Vagina (tissue), 2 donors: ENCODE measurements at regions not wholly inside any gene's neighbourhood (a gene's known extent, or its start where the extent isn't known, plus 50 kb on each side); places are given as distances from the start of the nearest gene placed in this dataset.

ENCODE experiments used
- POLR2A ChIP-seq, 2 donors: fragments of 450-650 bp; IDR thresholded peaks; one replicate each; pipeline ENCODE4 v1.6.1; 2017; ENCODE audit warnings: antibody characterized with exemption in 2 of 2, mild to moderate bottlenecking in 2 of 2, moderate library complexity in 2 of 2
- TF ChIP-seq, protein P1 (sequence below), 3 experiments: fragments of 450-650 bp in 2 of 3; fragments of 200-600 bp in 1 of 3; sonication (generic) in 1 of 3; IDR thresholded peaks; one replicate each; pipeline ENCODE4 v1.5.1; 2017 to 2019; ENCODE audit warnings: antibody characterized with exemption in 3 of 3, mild to moderate bottlenecking in 2 of 3, moderate library complexity in 2 of 3

DNA sequence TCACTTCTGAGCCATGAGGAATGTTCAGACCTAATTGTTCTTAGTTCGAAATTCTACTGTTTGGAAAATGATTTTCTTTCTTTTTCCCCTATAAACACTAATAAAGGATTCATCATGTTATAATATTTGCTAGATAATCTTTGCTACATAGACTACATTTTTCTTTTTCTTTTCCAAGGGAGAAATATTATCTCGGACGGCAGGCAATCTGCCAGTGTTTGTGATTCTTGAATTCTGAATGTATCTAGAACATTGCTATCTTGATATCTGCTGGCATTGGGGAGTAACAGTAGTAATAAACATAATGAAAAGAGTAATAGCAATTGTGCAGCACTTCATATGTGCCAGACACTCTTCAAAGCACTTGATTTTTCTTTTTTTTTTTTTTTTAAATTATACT is 107.7 kb upstream of the ZNF32 start:
- TF ChIP-seq, protein P1, sequence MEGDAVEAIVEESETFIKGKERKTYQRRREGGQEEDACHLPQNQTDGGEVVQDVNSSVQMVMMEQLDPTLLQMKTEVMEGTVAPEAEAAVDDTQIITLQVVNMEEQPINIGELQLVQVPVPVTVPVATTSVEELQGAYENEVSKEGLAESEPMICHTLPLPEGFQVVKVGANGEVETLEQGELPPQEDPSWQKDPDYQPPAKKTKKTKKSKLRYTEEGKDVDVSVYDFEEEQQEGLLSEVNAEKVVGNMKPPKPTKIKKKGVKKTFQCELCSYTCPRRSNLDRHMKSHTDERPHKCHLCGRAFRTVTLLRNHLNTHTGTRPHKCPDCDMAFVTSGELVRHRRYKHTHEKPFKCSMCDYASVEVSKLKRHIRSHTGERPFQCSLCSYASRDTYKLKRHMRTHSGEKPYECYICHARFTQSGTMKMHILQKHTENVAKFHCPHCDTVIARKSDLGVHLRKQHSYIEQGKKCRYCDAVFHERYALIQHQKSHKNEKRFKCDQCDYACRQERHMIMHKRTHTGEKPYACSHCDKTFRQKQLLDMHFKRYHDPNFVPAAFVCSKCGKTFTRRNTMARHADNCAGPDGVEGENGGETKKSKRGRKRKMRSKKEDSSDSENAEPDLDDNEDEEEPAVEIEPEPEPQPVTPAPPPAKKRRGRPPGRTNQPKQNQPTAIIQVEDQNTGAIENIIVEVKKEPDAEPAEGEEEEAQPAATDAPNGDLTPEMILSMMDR (IDR thresholded peaks at IDR 0.05): no peak
- TF ChIP-seq POLR2A (IDR thresholded peaks at IDR 0.05): no peak
